Activated CD8-positive, alpha-beta memory T cell treated with anti-CD3 and anti-CD28 coated beads for 36 hours (primary cell): ENCODE measurements at regions not wholly inside any gene's neighbourhood (a gene's known extent, or its start where the extent isn't known, plus 50 kb on each side); places are given as distances from the start of the nearest gene placed in this dataset.

Experiments used
- CTCF ChIA-PET: fragments of 350-600 bp; sonication (Branson Sonifier 250); formaldehyde crosslinking; loops from one replicate; lab custom pipeline; 2021; ENCODE audit warnings: antibody characterized with exemption; lab: Charles Lee
- POLR2A ChIA-PET: fragments of 350-600 bp; sonication (Branson Sonifier 250); formaldehyde crosslinking; loops from one replicate; lab custom pipeline; 2021; ENCODE audit warnings: antibody characterized with exemption; lab: Charles Lee

- ChIA-PET CTCF (no interaction called here), POLR2A (no interaction called here)
Observed at GRCh38 chr12:115205755-115206308, 521.9 kb upstream of the TBX3 start.

- POLR2A ChIA-PET = no interaction called here
- CTCF ChIA-PET = no interaction called here
Observed at GRCh38 chr12:115204957-115205754, 521.2 kb upstream of the TBX3 start.

GRCh38 chr12:115203701-115204100 lies 519.7 kb upstream of the TBX3 start:
- ChIA-PET POLR2A (no interaction called here), CTCF (no interaction called here)

DNA sequence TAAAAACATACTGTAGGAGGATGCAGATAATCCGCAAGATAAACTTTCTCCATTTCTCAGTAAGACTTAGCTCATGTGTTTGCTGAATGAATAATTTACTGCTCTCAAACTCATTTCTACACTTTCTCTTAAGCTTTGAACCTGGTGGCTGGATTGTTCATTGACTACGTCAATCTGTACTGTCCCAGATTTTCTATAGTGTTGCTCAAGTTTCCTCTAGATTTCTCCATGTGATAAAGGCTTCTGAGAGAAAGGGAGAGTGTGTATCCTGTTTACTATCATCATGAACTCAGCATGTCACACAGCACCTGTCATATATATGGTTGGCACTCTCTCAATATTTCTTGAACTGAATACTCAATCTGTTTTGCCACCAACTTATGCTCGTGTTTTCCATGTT lies 518.0 kb upstream of the TBX3 start:
- CTCF ChIA-PET = no interaction called here
- POLR2A ChIA-PET = no interaction called here

GRCh38 chr12:115199831-115200230 lies 515.9 kb upstream of the TBX3 start:
- CTCF ChIA-PET = no interaction called here
- POLR2A ChIA-PET = no interaction called here

DNA sequence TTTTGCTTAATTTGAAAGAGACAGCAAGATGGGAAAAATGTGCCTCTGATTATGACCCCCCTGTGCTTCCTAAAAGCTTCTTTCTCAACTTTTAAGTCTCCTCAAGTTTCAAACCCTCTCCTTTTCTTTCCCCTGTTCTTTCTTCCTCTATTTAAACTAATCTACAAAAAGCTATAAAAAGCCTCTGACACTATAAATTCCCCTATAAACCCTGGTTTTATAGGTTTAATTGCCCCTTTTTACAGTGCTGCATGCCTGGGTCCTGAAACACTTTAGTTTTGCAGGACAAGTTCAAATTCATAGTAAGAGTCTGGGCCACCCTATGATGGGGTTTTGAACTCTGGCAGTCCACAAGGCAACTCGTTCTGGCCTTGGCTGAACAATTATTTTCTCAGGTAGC lies 510.9 kb upstream of the TBX3 start:
- ChIA-PET CTCF (no interaction called here), POLR2A (no interaction called here)

DNA sequence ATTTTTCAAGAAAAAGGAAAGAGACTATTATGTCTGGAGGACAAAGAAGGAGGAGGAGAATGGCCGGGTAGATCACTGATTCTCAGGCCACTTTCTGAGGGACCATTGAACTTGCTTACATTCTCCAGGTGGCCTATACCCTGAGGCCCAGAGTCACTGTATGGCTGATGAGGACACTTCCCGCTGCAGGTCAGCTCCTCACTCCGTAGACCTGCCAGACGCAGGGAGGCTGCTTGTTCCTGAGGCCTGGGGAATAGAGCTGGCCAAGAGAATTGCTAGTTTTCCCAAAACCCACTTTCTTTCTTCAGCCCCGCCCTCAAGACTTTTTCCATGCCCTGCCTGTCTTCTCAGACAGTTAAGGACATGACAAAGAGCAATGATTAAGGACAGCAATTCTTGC lies 510.5 kb upstream of the TBX3 start:
- POLR2A ChIA-PET = no interaction called here
- CTCF ChIA-PET = no interaction called here

- ChIA-PET CTCF (no interaction called here), POLR2A (no interaction called here)
Observed at GRCh38 chr12:115191342-115191741, 507.4 kb upstream of the TBX3 start.

GRCh38 chr12:115190010-115190770 lies 506.2 kb upstream of the TBX3 start:
- ChIA-PET CTCF (no interaction called here), POLR2A (no interaction called here)

GRCh38 chr12:115185506-115185905 lies 501.5 kb upstream of the TBX3 start:
- ChIA-PET POLR2A (no interaction called here), CTCF (no interaction called here)

- ChIA-PET POLR2A (no interaction called here), CTCF (no interaction called here)
Observed at GRCh38 chr12:115183752-115184151, 499.8 kb upstream of the TBX3 start.

GRCh38 chr12:115177899-115178298 lies 493.9 kb upstream of the TBX3 start:
- POLR2A ChIA-PET = no interaction called here
- CTCF ChIA-PET = no interaction called here

DNA sequence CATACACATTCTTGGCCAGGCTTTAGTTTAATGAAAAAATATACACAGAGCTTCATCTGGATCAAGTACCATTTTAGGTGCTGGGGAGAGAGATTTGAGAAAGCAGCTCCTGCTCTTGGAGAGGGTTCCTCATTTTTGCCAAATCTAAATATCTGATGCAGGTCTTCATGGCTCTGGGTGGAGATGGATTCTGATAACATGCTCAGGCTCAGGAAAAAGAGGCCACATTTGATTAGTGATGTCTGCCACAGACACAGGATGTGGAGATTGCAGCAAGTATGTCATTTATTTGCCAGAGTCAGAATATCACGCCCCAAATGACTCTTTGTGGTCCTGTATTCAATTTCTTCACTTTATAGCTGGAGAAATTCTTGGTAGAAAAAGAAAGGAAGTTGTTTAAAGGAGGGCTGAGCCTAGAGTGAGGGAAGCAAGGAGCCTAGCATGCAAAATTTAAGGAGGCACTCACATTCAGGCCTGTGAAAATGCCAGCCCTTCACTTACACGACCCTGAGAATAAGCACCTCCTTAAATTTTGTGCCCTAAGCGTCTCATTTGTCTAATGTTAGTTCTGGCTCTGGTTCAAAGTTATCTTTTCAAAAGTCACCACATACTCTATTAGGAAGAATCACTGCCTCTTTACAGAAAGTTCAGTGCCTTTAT lies 492.9 kb upstream of the TBX3 start:
- CTCF ChIA-PET = no interaction called here
- POLR2A ChIA-PET = no interaction called here

DNA sequence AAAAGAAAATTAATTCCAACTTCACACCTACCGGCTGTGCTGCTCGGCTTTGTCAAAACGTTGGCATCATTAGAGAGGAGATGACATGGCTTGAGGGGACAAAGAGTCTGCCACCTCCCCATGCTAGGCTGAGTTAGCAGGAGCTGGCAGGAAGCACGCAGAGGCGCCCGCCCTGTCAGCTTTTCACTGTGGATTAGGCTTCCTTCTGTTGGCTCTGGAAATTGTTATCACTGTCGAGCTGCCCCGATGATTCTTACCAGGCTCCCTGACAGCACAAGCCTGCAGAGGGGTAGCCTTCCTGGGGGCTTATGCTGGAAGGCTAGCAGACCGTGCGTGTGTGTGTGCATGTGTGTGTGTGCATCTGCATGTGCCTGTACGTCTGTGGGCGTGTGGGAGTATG lies 490.9 kb upstream of the TBX3 start:
- ChIA-PET CTCF (no interaction called here), POLR2A (no interaction called here)

GRCh38 chr12:115172521-115172920 lies 488.5 kb upstream of the TBX3 start:
- ChIA-PET CTCF (no interaction called here), POLR2A (no interaction called here)

GRCh38 chr12:115169981-115170380 lies 486.0 kb upstream of the TBX3 start:
- CTCF ChIA-PET = no interaction called here
- POLR2A ChIA-PET = no interaction called here

DNA sequence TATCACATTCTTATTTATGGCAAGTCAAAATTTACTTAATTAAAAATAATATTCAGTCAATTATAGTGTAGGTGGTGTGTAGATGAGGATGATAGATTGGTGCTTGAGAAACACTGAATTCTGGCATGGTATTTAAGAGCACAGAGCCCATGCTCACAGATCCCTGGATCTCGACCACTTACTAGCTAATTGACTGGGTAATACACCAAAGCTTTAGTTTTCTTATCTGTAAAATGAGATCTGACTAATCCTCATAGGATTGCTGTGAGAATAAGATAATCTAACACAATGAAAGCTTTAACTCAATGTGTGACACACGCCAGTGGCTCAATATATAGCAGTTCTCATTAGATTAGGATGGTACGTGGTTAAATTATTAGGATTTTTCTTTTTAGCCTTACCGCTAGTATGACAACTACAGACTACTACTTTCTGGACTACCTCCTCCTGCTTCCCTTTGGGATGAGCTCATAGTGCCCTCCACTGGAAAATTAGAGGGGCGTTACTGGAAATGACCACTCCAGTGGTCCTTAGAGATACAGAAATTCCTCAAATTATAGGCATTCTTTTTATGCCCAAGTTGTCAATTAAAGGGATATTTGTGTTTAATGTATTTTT lies 482.8 kb upstream of the TBX3 start:
- POLR2A ChIA-PET = no interaction called here
- CTCF ChIA-PET = no interaction called here

DNA sequence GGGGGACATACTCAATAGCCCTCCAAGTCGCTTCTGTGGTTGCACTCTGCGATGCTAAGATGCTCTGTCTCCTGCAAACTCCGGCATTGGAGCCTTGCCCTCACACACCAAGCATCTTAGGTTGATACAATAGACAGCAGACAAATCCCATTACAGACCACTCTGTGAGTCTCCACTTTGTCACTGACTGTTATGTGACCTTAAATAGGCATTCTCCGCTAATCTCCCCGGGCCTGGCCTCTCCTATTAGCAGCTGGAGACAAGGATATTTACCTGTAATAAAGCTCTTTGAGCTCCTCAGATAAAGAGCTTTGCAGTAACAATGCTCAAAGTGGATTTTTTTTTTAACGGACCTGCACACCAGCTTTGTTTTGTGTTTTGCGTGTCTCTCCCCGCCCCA lies 479.7 kb upstream of the TBX3 start:
- POLR2A ChIA-PET = no interaction called here
- CTCF ChIA-PET = no interaction called here

DNA sequence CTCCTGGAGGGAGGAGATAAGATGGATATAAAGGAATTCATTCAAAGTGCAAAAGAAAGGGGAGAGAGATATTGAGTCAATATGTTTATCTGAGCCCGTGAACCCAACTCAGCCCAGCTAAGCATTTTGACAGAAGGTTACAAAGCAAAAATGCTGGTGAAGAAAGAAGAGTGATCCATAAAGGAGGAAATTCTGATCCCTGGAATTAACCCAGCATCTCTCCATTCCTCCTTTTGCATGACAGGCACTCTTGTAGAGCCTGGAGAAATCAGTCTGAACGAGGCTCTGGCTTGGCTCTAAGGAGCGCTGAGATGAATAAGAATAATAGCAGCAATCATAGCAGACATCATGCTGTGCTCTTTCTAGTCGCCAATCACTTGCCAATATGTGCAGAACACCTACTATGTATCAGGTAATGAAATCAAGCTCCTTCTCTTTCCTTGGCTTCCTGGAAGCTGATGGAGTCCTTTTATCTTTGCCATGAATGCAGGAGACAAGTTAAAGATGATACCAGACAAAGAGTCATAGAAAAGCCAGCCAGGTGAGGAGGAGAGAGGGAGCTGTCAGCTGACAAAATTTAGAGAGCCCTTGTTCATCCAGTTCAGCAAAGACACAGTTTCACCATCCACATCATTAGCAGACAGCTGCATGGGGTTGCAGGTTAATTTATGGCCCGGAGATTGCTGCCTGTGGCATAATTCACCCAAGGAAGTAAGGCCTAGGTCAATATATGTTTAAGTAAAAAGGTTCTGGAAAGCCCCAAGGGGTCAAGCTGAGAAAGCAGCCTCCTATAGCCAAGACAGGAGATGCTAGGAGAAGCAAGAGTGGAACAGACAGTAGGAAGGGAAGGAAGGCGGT lies 476.5 kb upstream of the TBX3 start:
- CTCF ChIA-PET = no interaction called here
- POLR2A ChIA-PET = no interaction called here
